Panc1 (cell line): ENCODE measurements at regions not wholly inside any gene's neighbourhood (a gene's known extent, or its start where the extent isn't known, plus 50 kb on each side); places are given as distances from the start of the nearest gene placed in this dataset.

Source experiments
- CTCF ChIP-seq: fragments of 450-650 bp; IDR thresholded peaks from 2 replicates; pipeline ENCODE4 v1.5.1; 2017; ENCODE audit warnings: mild to moderate bottlenecking
- POLR2AphosphoS5 ChIP-seq: IDR thresholded peaks from 2 replicates; pipeline ENCODE4 v1.6.1; 2012; ENCODE audit warnings: mild to moderate bottlenecking, low read depth, low read length, moderate library complexity

DNA sequence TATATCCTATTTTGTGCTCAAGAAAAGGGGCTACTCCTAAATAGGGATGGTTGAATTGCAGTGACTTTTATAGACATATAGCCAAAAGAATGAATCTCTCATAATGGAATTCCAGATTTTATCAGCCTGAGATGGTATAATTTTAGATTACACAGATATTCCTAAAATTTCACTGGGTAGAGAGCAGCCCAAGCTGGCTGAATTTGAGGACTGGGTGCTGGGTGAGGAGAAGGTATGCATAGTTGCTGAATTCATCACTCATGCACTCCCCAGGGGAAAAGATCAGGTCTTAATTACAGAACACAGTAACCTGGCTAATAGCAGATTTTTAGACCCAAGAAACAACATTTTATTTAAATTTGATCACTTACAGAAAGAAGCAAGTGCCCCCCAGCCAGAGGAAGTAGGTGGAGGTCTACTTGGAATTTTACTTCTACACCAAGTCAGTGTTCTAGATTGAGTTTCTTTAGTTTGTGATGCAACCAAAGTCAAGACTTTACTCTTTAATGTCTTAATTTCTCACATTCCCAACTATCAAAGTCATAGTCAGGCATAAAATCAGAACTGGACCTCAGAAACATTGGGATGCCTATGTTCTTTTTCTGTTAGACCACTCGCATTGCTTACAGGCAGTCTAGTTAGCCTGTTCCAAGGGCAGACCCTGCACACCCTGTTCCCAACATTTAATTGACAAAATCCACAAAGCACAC lies 337.4 kb upstream of the PODXL start:
- no peak for TF ChIP-seq CTCF
- TF ChIP-seq POLR2AphosphoS5, result no peak
